ENCODE measurements at regions not wholly inside any gene's neighbourhood (a gene's known extent, or its start where the extent isn't known, plus 50 kb on each side); places are given as distances from the start of the nearest gene placed in this dataset.

- no peak for TF ChIP-seq CTCF (IDR thresholded peaks at IDR 0.05; ENCODE audit: borderline replicate concordance, extremely low read depth, low read length, poor library complexity, severe bottlenecking)
- no peak for TF ChIP-seq EZH2 (IDR thresholded peaks at IDR 0.05; ENCODE audit: borderline replicate concordance, low read depth, low read length, severe bottlenecking)
Observed at GRCh38 chr6:43845646-43846045, 75.6 kb downstream of the VEGFA start.

Measured in DND-41 (cell line).